H4 (cell line): ENCODE measurements at regions not wholly inside any gene's neighbourhood (a gene's known extent, or its start where the extent isn't known, plus 50 kb on each side); places are given as distances from the start of the nearest gene placed in this dataset.

ENCODE experiments used
- DNase-seq: peaks from one replicate; pipeline ENCODE4 v3.0.0-alpha.2; 2015; ENCODE audit warnings: low spot score

- DNase-seq = no peak
These were observed 158.4 kb upstream of the IRX3 start for GRCh38 chr16:54444851-54445458.

GRCh38 chr16:54443839-54444238 is 157.3 kb upstream of the IRX3 start:
- no peak for DNase-seq

GRCh38 chr16:54443352-54443751 is 156.8 kb upstream of the IRX3 start:
- DNase-seq = no peak

GRCh38 chr16:54442864-54443263 is 156.3 kb upstream of the IRX3 start:
- DNase-seq = no peak

- DNase-seq = no peak
These were observed 151.9 kb upstream of the IRX3 start for GRCh38 chr16:54438469-54438868.

GRCh38 chr16:54437921-54438320 is 151.3 kb upstream of the IRX3 start:
- no peak for DNase-seq

GRCh38 chr16:54437401-54437800 is 150.8 kb upstream of the IRX3 start:
- no peak for DNase-seq

- no peak for DNase-seq
These were observed 149.8 kb upstream of the IRX3 start for GRCh38 chr16:54436346-54436745.

GRCh38 chr16:54434859-54435258 is 148.3 kb upstream of the IRX3 start:
- no peak for DNase-seq

- no peak for DNase-seq
These were observed 146.3 kb upstream of the IRX3 start for GRCh38 chr16:54432897-54433229.

- no peak for DNase-seq
These were observed 145.7 kb upstream of the IRX3 start for GRCh38 chr16:54431997-54432896.

- no peak for DNase-seq
These were observed 144.7 kb upstream of the IRX3 start for GRCh38 chr16:54431041-54431996.

GRCh38 chr16:54430491-54431030 is 144.0 kb upstream of the IRX3 start:
- peak; percentile 43 for DNase-seq

- no peak for DNase-seq
These were observed 142.4 kb upstream of the IRX3 start for GRCh38 chr16:54429029-54429428.

GRCh38 chr16:54426553-54426849 is 139.9 kb upstream of the IRX3 start:
- DNase-seq = no peak

- DNase-seq = no peak
These were observed 139.3 kb upstream of the IRX3 start for GRCh38 chr16:54425681-54426552.

GRCh38 chr16:54425068-54425467 is 138.5 kb upstream of the IRX3 start:
- DNase-seq = no peak

GRCh38 chr16:54424043-54424451 is 137.5 kb upstream of the IRX3 start:
- no peak for DNase-seq

- DNase-seq = no peak
These were observed 136.0 kb upstream of the IRX3 start for GRCh38 chr16:54422569-54422978.

- no peak for DNase-seq
These were observed 135.6 kb upstream of the IRX3 start for GRCh38 chr16:54422159-54422558.

- no peak for DNase-seq
These were observed 134.6 kb upstream of the IRX3 start for GRCh38 chr16:54421220-54421619.
